ENCODE measurements at regions not wholly inside any gene's neighbourhood (a gene's known extent, or its start where the extent isn't known, plus 50 kb on each side); places are given as distances from the start of the nearest gene placed in this dataset.

- TF ChIP-seq CTCF (IDR thresholded peaks at IDR 0.05): no peak
- no peak for TF ChIP-seq POLR2A (IDR thresholded peaks at IDR 0.05)
These were observed 270.5 kb downstream of the NPHP4 start for GRCh38 chr1:5721634-5722215.

Data from lower leg skin (tissue), 3 donors.